ENCODE measurements at regions not wholly inside any gene's neighbourhood (a gene's known extent, or its start where the extent isn't known, plus 50 kb on each side); places are given as distances from the start of the nearest gene placed in this dataset.
"Not testable (repeated sequence)": the region's sequence is repeated elsewhere in the genome, so short reads cannot be mapped to it uniquely, and the experiment has no call there.

DNA sequence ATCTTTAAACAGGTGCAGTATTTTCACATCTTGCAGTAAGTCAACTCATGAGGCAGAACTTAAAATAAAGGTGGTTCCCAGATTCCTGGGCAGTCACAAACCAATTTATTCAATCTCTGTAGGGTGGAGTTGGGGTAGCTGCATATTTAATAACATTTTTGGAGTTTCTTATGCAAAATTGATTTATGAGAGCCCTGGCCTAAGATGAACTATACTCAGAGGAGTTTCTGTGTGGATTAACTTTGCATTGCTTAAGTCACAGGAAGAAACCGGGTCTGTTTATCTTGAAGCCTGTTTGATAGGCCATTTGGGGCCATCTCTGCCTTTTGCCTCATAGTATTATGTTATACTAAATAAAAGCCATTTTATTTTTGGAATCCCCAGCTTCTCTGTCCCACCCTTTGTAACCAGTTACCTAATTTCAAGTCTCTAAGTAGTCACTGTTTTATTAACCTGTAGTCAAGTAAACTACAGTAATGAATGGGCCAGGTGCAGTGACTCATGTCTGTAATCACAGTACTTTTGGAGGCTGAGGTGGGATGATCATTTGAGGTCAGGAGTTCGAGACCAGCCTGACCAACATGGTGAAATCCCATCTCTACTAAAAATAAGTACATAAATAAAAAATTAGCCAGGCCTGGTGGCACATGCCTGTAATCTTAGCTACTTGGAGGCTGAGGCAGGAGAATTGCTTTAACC lies 104.4 kb upstream of the FAM3C start:
- no peak for DNase-seq
- no peak overlapping the region for H3K27ac Mint-ChIP-seq
- CTCF ChIA-PET = no interaction called here

DNA sequence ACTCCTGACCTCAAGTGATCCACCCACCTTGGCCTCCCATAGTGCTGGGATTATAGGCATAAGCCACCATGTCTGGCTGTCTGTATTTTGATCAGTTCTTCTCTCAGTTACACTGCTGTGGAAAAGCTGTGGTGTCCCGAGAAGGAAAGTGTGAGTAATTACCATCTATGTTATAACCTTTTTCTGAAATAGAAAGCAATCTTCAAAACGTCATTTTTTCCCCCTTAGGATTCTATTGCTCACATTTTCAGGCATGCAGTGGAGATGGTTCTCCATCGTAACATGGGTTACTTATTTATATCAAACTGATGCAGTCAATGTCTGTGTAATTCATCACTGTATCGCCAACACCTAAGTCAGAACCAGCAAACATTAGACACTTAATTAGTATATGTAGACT lies 103.5 kb upstream of the FAM3C start:
- CTCF ChIA-PET = no interaction called here
- DNase-seq = peak; percentile 23
- Mint-ChIP-seq H3K36me3 (ENCODE audit: low read depth) (peaks cover 3% of the 10 kb centered on the region), H3K27me3 (peaks cover 2% of the 10 kb centered on the region), H3K27ac (no peak overlapping the region), H3K4me3 (no peak overlapping the region), H3K9me3 (peaks cover 15% of the 10 kb centered on the region), H3K4me1 (peaks cover 17% of the 10 kb centered on the region)
- POLR2A ChIA-PET = interaction anchor here (1.6 kb wide), 1 partner anchor 30 kb away, joined by 5 read pairs; no protein-coding TSS in a partner anchor

More for the DNA sequence above, 104.4 kb upstream of the FAM3C start:
- Mint-ChIP-seq H3K27me3 (no peaks in the 10 kb centered on the region), H3K4me3 (no peak overlapping the region), H3K9me3 (peaks cover 23% of the 10 kb centered on the region), H3K36me3 (ENCODE audit: low read depth) (peaks cover 8% of the 10 kb centered on the region), H3K4me1 (peaks cover 11% of the 10 kb centered on the region)
- POLR2A ChIA-PET = interaction anchor here (1.6 kb wide), 1 partner anchor 30 kb away, joined by 5 read pairs; no protein-coding TSS in a partner anchor

DNA sequence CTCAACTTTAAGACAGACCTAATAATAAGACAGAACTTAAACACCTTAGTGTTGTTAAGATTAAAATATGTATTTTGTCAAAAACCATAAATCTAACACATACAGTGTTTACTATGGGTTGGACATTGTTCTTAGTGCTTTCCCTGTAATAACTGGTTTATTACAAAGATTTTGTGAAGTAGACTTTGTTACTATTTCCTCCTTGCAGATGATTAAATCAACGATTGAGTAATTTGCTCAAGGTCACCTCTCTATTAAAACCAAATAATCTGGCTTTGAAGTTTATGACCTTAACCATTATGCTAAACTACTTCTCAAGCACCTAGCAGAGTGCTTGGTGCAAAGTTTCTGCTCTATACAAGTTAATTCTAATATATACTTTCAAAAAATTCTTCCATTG lies 102.7 kb upstream of the FAM3C start:
- ChIA-PET CTCF (interaction anchor here (1.1 to 1.4 kb wide), 2 partner anchors 31 to 103 kb away, joined by 3 to 4 read pairs; partner anchors contain the start of gene FAM3C), POLR2A (no interaction called here)
- no peak for DNase-seq
- peaks cover 9% of the 10 kb centered on the region for H3K9me3 Mint-ChIP-seq
- H3K27me3 Mint-ChIP-seq = peaks cover 2% of the 10 kb centered on the region
- H3K36me3 Mint-ChIP-seq (ENCODE audit: low read depth) = peaks cover under 1% of the 10 kb centered on the region
- H3K4me3 Mint-ChIP-seq = no peak overlapping the region
- H3K27ac Mint-ChIP-seq = no peak overlapping the region
- H3K4me1 Mint-ChIP-seq = peaks cover 17% of the 10 kb centered on the region

DNA sequence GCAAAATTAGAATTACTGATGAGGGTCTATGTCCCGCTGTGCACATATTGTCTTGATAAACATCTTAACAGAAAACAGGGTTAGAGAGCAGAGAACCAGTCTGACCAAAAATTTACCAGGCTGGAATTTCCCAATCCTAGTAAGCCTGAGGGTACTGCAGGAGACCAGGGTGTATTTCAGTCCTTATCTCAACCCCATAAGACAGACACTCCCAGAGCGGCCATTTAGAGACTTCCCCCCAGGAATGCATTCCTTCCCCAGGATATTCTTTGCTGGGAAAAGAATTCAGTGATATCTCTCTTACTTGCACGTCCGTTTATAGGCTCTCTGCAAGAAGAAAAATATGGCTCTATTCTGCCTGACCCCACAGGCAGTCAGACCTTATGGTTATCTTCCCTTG lies 101.4 kb upstream of the FAM3C start:
- H3K4me3 Mint-ChIP-seq; H3K9me3 Mint-ChIP-seq; H3K27me3 Mint-ChIP-seq; DNase-seq; H3K27ac Mint-ChIP-seq; H3K36me3 Mint-ChIP-seq (ENCODE audit: low read depth); POLR2A ChIA-PET: not testable (repeated sequence)
- H3K4me1 Mint-ChIP-seq = peaks cover 17% of the 10 kb centered on the region
- CTCF ChIA-PET = interaction anchor here (0.6 to 1.4 kb wide), 4 partner anchors 33 to 102 kb away, joined by 3 to 4 read pairs (median 3); partner anchors contain the start of gene FAM3C

DNA sequence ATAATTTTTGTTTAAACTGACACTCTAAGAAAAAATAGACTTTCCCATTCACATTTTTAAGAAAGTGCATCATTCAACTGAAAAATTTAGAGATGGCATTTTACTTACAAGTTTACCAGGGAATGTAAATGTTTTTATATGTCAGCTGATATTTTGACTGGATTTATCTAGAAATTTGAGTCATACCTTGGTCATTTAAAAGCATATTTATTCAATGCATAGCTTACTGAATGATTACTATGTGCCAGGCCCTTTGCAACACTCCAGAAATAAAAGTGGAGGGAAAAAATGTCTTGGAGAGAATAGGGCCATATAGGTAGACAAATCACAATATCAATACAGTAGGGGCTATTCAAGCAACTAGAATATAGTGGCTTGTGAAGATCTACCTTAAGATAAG lies 98.4 kb upstream of the FAM3C start:
- H3K27ac Mint-ChIP-seq = no peak overlapping the region
- H3K4me1 Mint-ChIP-seq = peaks cover 8% of the 10 kb centered on the region
- peaks cover 2% of the 10 kb centered on the region for H3K27me3 Mint-ChIP-seq
- ChIA-PET POLR2A (interaction anchor here (1.1 kb wide), 1 partner anchor 12 kb away, joined by 3 read pairs; no protein-coding TSS in a partner anchor), CTCF (no interaction called here)
- no peaks in the 10 kb centered on the region for H3K36me3 Mint-ChIP-seq (ENCODE audit: low read depth)
- no peak overlapping the region for H3K4me3 Mint-ChIP-seq
- no peak for DNase-seq
- H3K9me3 Mint-ChIP-seq = no peaks in the 10 kb centered on the region

DNA sequence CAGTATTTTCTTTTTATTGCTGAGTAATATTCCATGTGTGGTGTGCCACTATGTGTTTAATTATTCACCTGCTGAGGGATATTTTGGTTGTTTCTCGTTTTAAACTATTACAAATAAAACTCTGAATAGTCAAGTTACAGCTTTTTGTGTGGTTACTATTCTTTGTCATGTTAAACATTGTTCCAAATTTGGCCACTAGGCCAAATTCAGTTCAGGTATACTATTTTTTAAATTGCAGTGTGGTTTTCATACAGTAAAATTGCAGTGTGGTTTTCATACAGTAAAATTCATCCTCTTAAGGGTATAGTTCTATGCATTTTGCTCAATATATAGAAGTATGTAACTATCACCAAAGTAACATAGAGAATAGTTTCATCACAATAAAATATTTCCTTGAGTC lies 97.4 kb upstream of the FAM3C start:
- CTCF ChIA-PET = interaction anchor here (0.6 kb wide), 1 partner anchor 9 kb away, joined by 3 read pairs; no protein-coding TSS in a partner anchor
- POLR2A ChIA-PET = no interaction called here
- Mint-ChIP-seq H3K36me3 (ENCODE audit: low read depth) (no peaks in the 10 kb centered on the region), H3K4me3 (no peak overlapping the region), H3K27me3 (peaks cover 2% of the 10 kb centered on the region), H3K9me3 (no peaks in the 10 kb centered on the region), H3K4me1 (peaks cover 8% of the 10 kb centered on the region), H3K27ac (no peak overlapping the region)
- DNase-seq = no peak

DNA sequence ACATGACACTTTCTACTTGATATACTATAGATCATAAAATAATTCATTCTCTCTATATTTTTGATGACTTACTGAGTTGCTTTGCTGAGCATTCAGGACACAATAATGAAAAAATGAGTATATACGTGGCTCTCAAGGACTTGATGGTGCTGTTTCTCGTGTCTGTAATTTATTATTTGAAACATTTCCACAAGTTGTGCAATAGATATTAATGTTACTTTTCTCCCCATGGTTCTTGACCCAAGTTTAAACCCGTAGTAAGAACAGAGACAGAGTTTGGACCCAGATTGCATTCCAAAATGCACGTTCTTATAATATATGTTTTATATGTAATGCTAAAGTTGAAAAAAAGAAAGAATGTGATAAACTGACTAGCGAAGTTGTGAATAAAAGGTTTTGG lies 94.2 kb upstream of the FAM3C start:
- Mint-ChIP-seq H3K27me3 (peaks cover 7% of the 10 kb centered on the region), H3K36me3 (ENCODE audit: low read depth) (no peaks in the 10 kb centered on the region), H3K4me3 (no peak overlapping the region), H3K27ac (no peak overlapping the region), H3K4me1 (peaks cover 6% of the 10 kb centered on the region), H3K9me3 (no peaks in the 10 kb centered on the region)
- ChIA-PET CTCF (no interaction called here), POLR2A (no interaction called here)
- DNase-seq = no peak

DNA sequence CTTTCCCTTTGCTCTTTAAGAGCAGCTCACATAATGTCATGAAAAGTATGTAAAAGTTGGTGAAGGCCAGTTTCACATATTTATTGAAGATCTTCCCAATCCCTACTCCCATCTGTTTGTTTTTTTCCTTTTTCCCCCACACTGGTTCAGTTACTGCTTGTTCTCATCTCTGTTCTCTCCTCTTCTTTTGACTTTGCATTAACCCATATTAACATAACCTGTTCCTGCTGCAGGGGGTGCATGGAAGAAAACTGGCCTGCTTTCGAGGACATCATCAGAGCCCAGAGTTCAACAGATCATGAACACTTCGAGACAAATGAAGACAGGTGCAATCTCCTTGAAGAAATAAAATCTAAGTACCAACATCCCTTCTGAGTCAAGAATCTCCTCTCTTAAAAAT lies 93.3 kb upstream of the FAM3C start:
- ChIA-PET POLR2A (no interaction called here), CTCF (no interaction called here)
- H3K9me3 Mint-ChIP-seq = no peaks in the 10 kb centered on the region
- H3K27me3 Mint-ChIP-seq = peaks cover 5% of the 10 kb centered on the region
- H3K27ac Mint-ChIP-seq = no peak overlapping the region
- H3K36me3 Mint-ChIP-seq (ENCODE audit: low read depth) = no peaks in the 10 kb centered on the region
- H3K4me1 Mint-ChIP-seq = peaks cover 2% of the 10 kb centered on the region
- no peak overlapping the region for H3K4me3 Mint-ChIP-seq
- no peak for DNase-seq

DNA sequence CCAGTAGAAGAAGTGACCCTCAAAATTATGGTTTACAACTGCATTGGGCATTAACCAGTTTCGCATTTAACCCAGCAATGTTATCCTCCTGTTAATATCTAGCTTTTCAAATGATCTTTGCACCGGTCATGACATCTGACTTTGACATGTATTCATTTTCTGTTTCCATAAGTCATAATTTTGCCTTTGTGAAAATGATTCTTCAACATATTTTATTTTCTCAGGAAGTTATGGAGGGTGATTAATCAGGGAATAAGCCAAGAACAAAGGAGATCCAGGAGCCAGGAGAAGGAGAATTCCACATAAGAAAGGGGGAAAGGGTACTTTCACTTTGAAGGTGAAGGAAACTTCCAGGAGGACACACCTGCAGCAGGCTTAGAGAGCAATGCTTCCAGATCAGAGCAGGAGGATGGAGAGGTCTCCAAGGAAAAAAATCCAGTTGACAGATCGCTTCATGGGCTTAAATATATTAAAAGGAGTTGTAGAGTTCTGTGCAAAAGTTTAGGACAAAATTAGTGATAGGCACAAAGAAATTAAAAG lies 92.1 kb upstream of the FAM3C start:
- Mint-ChIP-seq H3K4me1 (peaks cover 2% of the 10 kb centered on the region), H3K27ac (no peak overlapping the region), H3K4me3 (no peak overlapping the region), H3K36me3 (ENCODE audit: low read depth) (no peaks in the 10 kb centered on the region), H3K27me3 (peaks cover 5% of the 10 kb centered on the region), H3K9me3 (no peaks in the 10 kb centered on the region)
- no peak for DNase-seq
- POLR2A ChIA-PET = no interaction called here
- CTCF ChIA-PET = no interaction called here

DNA sequence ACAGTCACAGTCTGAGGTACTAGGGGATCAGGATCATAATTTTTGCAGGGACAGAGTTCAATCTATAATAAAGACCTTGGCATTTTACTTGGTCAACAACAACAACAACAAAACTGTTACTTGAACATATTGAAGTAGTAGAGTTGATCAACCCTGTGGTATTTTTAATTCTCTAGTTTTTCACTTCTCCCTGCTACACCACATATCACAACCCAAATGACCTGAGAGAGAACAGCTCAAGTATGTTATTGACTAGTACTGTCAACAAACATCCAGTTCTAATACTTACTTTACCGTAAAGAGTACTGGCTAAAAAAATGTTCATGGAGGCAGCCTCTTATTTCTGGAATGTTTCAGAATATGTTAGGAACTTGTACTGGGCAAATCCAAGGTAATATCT lies 90.5 kb upstream of the FAM3C start:
- CTCF ChIA-PET = no interaction called here
- Mint-ChIP-seq H3K27ac (no peak overlapping the region), H3K4me1 (peaks cover 5% of the 10 kb centered on the region), H3K9me3 (no peaks in the 10 kb centered on the region), H3K36me3 (ENCODE audit: low read depth) (no peaks in the 10 kb centered on the region), H3K27me3 (peaks cover 5% of the 10 kb centered on the region), H3K4me3 (no peak overlapping the region)
- POLR2A ChIA-PET = no interaction called here
- DNase-seq = no peak

DNA sequence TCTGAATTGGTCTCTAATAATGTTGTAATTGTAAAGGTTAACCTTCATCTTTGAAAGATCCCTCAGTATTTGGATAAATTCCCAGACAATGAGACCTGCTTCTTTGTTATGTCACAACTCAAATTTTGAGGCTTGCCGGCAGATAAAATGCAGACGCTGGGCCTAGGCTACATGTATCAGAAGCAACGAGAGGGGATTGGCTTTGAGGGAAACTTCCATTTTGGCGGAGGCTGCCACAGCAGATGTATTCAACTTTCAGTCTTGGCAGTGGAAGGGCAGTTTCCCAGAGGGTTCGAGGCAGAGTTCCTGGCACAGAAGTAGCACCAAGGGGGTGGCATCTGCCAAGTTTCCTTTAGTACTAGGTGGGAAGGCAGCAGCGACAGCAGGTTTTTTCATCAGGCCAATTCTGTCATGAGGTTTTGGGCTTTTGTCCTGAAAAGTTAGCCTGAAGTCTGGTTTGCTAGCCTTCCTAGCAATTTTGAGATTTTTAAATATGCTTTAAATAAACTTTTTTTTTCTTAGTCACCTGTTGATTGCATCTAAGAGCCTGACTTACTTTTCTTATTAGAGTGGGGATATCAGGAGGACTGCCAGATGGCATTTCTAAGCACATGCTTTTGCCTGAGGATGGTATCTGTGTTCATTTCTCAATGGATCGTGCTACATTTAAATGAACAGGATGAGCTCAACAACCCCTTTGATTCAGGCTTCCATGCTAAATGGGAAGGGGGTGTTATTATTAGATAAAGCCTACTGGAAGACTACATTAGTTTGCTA lies 89.5 kb upstream of the FAM3C start:
- H3K36me3 Mint-ChIP-seq (ENCODE audit: low read depth) = no peaks in the 10 kb centered on the region
- H3K27me3 Mint-ChIP-seq = peaks cover 8% of the 10 kb centered on the region
- no peak for DNase-seq
- H3K27ac Mint-ChIP-seq = no peak overlapping the region
- no peaks in the 10 kb centered on the region for H3K9me3 Mint-ChIP-seq
- H3K4me3 Mint-ChIP-seq = no peak overlapping the region
- POLR2A ChIA-PET = no interaction called here
- peaks cover 5% of the 10 kb centered on the region for H3K4me1 Mint-ChIP-seq
- CTCF ChIA-PET = no interaction called here

DNA sequence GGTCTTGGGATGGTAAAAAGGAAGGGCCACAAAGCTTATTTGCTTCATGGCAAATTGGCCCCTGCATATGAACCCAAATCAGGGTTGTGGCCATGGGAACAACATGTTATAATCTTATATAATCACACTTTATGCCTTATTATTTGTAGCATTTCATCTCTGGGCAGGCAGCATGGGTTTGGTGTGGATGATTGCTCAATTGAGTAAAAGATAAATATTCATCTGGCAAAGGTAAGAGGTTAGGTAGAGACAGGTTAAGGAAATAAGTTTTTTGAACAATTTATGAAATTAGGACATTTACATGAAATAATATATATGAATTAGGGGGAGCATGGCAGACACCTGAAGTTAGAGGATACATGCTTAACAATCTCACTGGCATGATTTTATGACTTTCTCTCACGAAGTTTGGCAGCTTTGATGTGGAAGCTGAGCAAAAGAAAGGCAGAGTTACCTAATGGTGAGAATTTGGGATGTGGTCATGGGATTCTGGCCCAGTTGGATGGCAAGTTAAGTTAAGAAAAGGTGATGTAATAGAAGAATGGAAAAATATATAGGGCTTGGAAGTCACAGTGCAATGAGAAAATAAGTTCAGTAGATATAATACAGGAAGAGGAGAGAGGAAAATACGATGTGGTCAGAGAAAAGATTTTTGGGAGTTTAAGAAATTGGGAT lies 88.1 kb upstream of the FAM3C start:
- Mint-ChIP-seq H3K9me3 (no peaks in the 10 kb centered on the region), H3K27ac (no peak overlapping the region), H3K4me3 (no peak overlapping the region), H3K27me3 (peaks cover 9% of the 10 kb centered on the region), H3K36me3 (ENCODE audit: low read depth) (no peaks in the 10 kb centered on the region), H3K4me1 (peaks cover 5% of the 10 kb centered on the region)
- CTCF ChIA-PET = no interaction called here
- POLR2A ChIA-PET = no interaction called here
- DNase-seq = no peak

DNA sequence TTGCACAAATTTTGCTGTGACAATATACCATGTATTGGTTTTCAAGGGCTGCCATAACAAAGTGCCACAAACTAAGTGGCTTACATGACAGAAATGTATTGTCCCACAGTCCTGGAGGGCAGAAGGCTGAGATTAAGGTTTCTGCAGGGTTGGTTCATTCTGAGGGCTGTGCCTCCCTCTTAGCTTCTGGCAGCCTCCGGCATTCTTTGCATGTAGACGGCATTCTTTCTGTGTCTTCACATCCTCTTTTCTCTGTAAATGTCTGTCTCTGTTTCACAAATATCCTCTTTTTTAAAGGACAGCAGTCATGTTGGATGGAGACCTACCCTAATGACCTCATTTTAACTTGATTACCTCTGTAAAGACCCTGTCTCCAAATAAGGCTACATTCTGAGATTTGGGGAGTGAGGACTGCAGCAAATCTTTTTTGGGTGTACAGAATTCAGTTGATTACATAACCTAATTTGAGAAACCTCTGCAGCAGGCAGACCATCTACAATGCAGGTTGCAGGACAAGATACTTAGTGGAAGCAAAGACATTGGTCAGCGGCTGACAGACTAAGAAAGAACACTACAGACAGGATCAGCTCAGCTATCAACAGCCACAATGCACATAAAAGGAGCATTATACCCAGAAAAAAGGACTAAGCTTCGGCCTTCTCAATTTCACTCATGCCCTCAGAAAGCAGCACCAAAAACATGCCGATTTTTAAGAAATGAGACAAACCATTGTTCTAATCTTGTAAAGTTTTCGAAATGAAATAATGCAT lies 84.6 kb upstream of the FAM3C start:
- H3K27me3 Mint-ChIP-seq = peaks cover 4% of the 10 kb centered on the region
- ChIA-PET CTCF (no interaction called here), POLR2A (no interaction called here)
- H3K4me3 Mint-ChIP-seq = no peak overlapping the region
- H3K27ac Mint-ChIP-seq = no peak overlapping the region
- no peaks in the 10 kb centered on the region for H3K9me3 Mint-ChIP-seq
- H3K36me3 Mint-ChIP-seq (ENCODE audit: low read depth) = no peaks in the 10 kb centered on the region
- DNase-seq = no peak
- peaks cover 3% of the 10 kb centered on the region for H3K4me1 Mint-ChIP-seq
